Astrocyte of the cerebellum (primary cell): ENCODE measurements at regions not wholly inside any gene's neighbourhood (a gene's known extent, or its start where the extent isn't known, plus 50 kb on each side); places are given as distances from the start of the nearest gene placed in this dataset.

Source experiments
- DNase-seq: peaks from one replicate; pipeline ENCODE4 v3.0.0-alpha.2; 2011; ENCODE audit warnings: low read depth
- H3K4me3 ChIP-seq: 2 replicates; pipeline ENCODE4 v1.5.1; 2011; ENCODE audit warnings: mild to moderate bottlenecking, low read depth, low read length, moderate library complexity
- in situ Hi-C: cut with HindIII; loops from 2 replicates; pipeline ENCODE4 v1.10.0; 2017; ENCODE audit warnings: low sequenced_read_pairs
- TF ChIP-seq, protein P1 (sequence below): IDR thresholded peaks from 2 replicates; pipeline ENCODE4 v1.5.1; 2012; ENCODE audit warnings: low read length, low read depth, moderate library complexity, mild to moderate bottlenecking; ENCODE audit errors: missing control alignments

DNA sequence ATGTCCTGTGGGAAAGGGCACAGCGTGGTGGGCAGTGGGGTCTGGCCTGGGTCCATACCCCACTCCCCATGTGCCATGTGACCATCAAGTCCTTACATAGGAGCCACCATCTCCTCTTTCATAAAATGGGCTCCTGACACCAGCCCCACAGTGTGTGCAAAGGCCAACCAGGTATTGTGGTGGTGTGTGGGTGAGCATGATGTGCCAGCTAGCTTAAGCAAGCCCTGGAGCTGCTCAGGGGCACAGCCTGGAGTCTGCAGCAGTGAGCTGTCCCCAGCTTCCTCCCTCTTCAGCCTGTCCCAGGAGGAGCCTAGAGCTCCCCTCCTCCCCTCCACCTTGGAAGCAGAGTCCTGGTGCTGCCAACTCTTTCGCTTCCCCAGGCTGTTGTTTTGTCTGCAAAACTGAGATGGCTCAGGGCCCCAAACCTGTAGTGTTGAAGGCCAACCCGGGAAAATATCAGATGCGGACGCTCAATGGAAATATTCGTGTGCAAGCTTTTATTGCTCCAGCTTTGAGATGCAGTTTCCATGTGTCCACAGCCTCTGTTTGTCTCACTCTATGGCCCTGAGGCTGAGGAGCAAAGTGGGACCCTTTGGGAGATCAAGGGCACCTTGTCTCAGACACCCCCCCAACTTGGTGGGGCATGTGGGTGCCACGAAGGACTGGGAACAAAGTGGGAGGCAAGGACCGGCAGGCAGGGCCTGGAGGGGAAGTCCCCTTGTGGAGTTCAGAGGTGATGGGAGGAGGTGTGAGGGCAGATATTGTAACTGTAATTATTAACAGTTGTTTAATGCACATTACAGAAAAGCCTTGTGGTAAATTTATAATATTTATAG lies 92.6 kb downstream of the CTTN start:
- no peak overlapping the region for H3K4me3 ChIP-seq
- TF ChIP-seq, protein P1, sequence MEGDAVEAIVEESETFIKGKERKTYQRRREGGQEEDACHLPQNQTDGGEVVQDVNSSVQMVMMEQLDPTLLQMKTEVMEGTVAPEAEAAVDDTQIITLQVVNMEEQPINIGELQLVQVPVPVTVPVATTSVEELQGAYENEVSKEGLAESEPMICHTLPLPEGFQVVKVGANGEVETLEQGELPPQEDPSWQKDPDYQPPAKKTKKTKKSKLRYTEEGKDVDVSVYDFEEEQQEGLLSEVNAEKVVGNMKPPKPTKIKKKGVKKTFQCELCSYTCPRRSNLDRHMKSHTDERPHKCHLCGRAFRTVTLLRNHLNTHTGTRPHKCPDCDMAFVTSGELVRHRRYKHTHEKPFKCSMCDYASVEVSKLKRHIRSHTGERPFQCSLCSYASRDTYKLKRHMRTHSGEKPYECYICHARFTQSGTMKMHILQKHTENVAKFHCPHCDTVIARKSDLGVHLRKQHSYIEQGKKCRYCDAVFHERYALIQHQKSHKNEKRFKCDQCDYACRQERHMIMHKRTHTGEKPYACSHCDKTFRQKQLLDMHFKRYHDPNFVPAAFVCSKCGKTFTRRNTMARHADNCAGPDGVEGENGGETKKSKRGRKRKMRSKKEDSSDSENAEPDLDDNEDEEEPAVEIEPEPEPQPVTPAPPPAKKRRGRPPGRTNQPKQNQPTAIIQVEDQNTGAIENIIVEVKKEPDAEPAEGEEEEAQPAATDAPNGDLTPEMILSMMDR: no peak
- DNase-seq: no peak
- in situ Hi-C loops: no loop called here

DNA sequence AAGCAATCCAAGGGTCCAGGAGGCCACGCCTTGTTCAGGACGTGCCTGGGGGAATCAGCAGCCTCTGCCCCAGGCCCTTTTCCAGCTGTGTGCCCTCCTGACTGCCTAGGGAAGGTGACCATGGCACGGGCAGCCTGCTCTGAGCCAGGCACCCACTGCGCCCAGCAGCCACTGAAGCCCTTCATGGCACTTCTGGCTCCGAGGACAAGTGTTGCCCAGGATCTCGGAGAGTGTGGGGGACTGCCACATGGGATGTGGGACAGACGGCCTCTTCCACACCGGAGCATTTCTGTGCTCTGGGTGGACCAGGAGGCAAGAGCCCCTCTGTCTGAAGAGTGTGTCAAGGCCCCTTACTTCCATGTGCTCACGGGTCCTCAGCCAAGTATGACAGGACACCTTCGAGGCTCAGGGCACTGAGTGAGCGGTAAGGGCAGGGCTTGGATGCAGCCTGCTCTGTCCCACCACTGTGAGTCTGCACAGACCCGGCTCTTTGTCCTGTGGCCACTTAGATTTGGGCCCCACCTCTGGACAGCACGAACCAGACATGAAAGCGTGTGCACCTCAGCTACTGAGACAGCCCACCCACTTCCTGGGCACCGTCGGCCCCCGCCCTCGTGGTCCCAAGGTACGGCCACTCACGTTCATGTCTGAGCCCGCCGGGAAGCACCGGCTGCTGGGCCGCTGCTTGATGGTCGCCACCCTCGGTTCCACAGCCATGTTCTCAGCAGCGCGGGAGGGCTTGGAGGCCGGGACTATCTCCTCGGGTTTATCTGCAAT lies 93.6 kb downstream of the CTTN start:
- TF ChIP-seq, protein P1: no peak
- DNase-seq: no peak
- no peak overlapping the region for H3K4me3 ChIP-seq
- in situ Hi-C loops: no loop called here

GRCh38 chr11:70493089-70493474 lies 94.8 kb downstream of the CTTN start:
- TF ChIP-seq, protein P1: no peak
- in situ Hi-C loops: no loop called here
- H3K4me3 ChIP-seq: no peak overlapping the region
- DNase-seq: no peak

GRCh38 chr11:70493891-70494290 lies 95.6 kb downstream of the CTTN start:
- in situ Hi-C loops: no loop called here
- TF ChIP-seq, protein P1: no peak
- DNase-seq: no peak
- no peak overlapping the region for H3K4me3 ChIP-seq

DNA sequence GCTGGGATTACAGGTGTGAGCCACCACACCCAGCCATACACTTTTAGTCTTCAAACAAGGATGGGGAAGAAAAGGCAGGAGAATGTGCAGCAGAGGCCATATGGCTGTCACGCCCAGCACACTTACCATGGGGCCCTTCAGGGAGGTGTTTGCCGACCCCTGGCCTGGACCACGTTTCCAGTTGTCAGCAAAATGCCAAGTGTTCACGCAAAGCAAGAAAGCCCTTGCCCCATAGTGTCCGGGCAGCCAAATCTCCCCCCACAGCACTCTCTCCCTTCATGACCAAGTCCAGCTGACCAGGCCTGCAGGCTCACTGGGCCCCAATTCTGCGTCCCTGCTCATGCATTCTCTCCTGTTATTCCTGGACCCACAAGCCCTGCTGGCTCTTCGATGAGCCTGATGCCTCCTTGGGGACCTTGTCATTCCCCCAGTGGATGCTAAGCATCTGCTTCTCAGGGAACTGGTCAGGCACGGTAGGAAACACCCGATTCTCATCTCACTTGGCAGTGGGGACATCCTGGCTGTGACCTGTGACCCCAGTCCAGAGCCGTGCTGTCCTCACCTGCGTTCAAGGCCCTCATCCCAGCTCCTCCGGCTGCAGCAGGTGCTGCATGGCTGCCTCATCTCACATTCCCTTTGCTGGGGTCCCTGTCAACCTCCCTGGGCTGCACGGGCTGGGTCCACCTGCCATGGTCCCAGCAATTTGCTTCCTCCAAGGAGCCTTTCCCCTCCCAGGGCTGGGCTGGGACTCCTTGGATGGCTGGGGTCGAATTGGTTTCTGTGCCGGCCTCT lies 96.4 kb downstream of the CTTN start:
- no peak overlapping the region for H3K4me3 ChIP-seq
- in situ Hi-C loops: no loop called here
- TF ChIP-seq, protein P1: no peak
- DNase-seq: no peak
